ENCODE measurements at regions not wholly inside any gene's neighbourhood (a gene's known extent, or its start where the extent isn't known, plus 50 kb on each side); places are given as distances from the start of the nearest gene placed in this dataset.
A peak's percentile ranks its signal among the peaks of the same experiment; 100 is the strongest.

DNA sequence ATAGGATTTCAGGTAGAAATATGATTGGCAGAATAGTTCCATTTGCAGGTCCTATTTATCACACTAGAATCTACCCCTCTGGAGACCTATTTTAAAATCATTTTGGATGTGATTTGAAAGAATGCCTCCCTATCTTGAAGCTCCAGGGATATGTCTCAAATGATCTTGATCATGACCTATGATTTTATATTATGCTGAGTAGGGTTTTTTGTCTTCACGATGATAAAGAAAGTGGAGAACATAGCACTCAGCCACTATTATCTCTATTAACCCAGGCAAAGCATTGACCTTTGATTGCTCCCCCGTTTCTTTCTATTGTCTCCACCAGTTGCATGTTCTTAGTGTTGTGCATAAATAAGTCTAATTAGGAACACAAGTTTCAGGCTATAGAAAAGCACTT lies 307.9 kb downstream of the BLID start:
- no TSS peak for BruUV-seq (replicated peaks)
- DNase-seq: peak in 1 of 2 experiments; percentile 25
- H4K20me1 ChIP-seq (ENCODE audit: insufficient read depth): no peaks in the 10 kb centered on the region
- H3K79me2 ChIP-seq (ENCODE audit: low read depth): no peaks in the 10 kb centered on the region
- no peak overlapping the region for H3K4me2 ChIP-seq
- intact Hi-C loops (cut with micrococcal nuclease; ENCODE audit: unreplicated experiment): no loop called here
- no peaks in the 10 kb centered on the region for H3F3A ChIP-seq (ENCODE audit: insufficient read depth, low read depth)
- peaks cover 10% of the 10 kb centered on the region; the same call in 1 of the 2 replicates for H3K9me3 ChIP-seq (ENCODE audit: insufficient read depth, low read depth)
- H3K27ac ChIP-seq: no peak overlapping the region
- H3K36me3 ChIP-seq (ENCODE audit: low read depth): no peaks in the 10 kb centered on the region
- no peak overlapping the region for H2AFZ ChIP-seq
- no peaks in the 10 kb centered on the region for H3K9me2 ChIP-seq (ENCODE audit: insufficient read depth)
- ChIA-PET CTCF (no interaction called here), POLR2A (ENCODE audit: unreplicated experiment) (no interaction called here)
- no peak for TF ChIP-seq EZH2 (IDR thresholded peaks at IDR 0.05; ENCODE audit: low read depth)
- TF ChIP-seq, protein P1, sequence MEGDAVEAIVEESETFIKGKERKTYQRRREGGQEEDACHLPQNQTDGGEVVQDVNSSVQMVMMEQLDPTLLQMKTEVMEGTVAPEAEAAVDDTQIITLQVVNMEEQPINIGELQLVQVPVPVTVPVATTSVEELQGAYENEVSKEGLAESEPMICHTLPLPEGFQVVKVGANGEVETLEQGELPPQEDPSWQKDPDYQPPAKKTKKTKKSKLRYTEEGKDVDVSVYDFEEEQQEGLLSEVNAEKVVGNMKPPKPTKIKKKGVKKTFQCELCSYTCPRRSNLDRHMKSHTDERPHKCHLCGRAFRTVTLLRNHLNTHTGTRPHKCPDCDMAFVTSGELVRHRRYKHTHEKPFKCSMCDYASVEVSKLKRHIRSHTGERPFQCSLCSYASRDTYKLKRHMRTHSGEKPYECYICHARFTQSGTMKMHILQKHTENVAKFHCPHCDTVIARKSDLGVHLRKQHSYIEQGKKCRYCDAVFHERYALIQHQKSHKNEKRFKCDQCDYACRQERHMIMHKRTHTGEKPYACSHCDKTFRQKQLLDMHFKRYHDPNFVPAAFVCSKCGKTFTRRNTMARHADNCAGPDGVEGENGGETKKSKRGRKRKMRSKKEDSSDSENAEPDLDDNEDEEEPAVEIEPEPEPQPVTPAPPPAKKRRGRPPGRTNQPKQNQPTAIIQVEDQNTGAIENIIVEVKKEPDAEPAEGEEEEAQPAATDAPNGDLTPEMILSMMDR (conservative IDR thresholded peaks at IDR 0.05): no peak
- no peak overlapping the region for H3K4me3 ChIP-seq
- no peaks in the 10 kb centered on the region for H3K27me3 ChIP-seq (ENCODE audit: insufficient read depth, low read depth)
- H3K4me1 ChIP-seq (replicated peaks; ENCODE audit: insufficient read depth): no peaks in the 10 kb centered on the region

DNA sequence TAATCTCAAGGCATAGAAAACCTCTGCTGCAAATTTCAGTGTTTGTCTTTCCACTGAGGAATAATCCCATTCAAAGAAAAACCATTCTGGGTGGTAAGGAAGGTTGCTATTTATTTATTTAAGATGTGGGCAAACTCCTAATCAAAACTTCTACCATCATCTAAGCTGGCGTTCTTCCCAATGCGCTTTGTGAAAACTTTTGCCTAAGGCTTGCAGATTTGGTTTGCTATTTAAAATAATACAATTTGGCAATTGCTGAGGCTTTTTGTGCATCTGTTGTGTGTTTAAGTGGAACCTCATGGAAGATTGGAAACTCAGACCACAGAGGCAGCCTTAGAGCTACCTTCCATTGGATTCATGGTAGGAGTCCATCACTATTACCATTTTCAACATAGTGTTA lies 309.0 kb downstream of the BLID start:
- no peaks in the 10 kb centered on the region for H3K4me1 ChIP-seq (replicated peaks; ENCODE audit: insufficient read depth)
- H3K36me3 ChIP-seq (ENCODE audit: low read depth): no peaks in the 10 kb centered on the region
- no peaks in the 10 kb centered on the region for H4K20me1 ChIP-seq (ENCODE audit: insufficient read depth)
- H2AFZ ChIP-seq: no peak overlapping the region
- no peaks in the 10 kb centered on the region for H3K79me2 ChIP-seq (ENCODE audit: low read depth)
- BruUV-seq (replicated peaks): no TSS peak
- DNase-seq: no peak
- no peak overlapping the region for H3K4me3 ChIP-seq
- H3K9me3 ChIP-seq (ENCODE audit: insufficient read depth, low read depth): 0 out of 2 replicates have a peak, but pooled peaks cover under 1% of the 10 kb centered on the region
- intact Hi-C loops (cut with micrococcal nuclease; ENCODE audit: unreplicated experiment): no loop called here
- H3K4me2 ChIP-seq: no peak overlapping the region
- no peaks in the 10 kb centered on the region for H3F3A ChIP-seq (ENCODE audit: insufficient read depth, low read depth)
- no peaks in the 10 kb centered on the region for H3K27me3 ChIP-seq (ENCODE audit: insufficient read depth, low read depth)
- no peak overlapping the region for H3K27ac ChIP-seq
- ChIA-PET POLR2A (ENCODE audit: unreplicated experiment) (no interaction called here), CTCF (no interaction called here)
- no peaks in the 10 kb centered on the region for H3K9me2 ChIP-seq (ENCODE audit: insufficient read depth)
- TF ChIP-seq EZH2 (IDR thresholded peaks at IDR 0.05; ENCODE audit: low read depth): no peak
- TF ChIP-seq, protein P1 (conservative IDR thresholded peaks at IDR 0.05): no peak

DNA sequence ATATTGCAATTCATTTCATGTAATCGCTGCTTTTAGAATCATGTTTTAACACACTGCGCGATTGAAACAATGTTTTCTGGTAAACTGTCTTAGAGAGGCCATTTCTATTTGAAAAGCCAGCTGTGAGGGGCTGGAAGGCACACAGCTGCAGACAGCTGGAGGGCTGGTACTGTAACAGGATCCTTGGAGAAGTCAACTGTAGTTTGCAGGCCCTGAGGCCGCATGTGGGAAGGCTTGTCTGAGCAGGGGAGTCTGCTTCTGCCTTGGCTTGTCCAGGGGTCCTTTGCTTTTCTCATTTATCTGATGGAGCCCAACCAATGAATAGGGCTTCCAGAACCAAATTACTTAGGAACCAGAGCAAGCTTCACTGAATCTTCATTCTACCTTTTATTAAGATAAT lies 313.5 kb downstream of the BLID start:
- ChIA-PET CTCF (no interaction called here), POLR2A (ENCODE audit: unreplicated experiment) (no interaction called here)
- H3K4me2 ChIP-seq: no peak overlapping the region
- no peaks in the 10 kb centered on the region for H3K9me2 ChIP-seq (ENCODE audit: insufficient read depth)
- no TSS peak for BruUV-seq (replicated peaks)
- H3K9me3 ChIP-seq (ENCODE audit: insufficient read depth, low read depth): no peaks in the 10 kb centered on the region
- H3K4me1 ChIP-seq (replicated peaks; ENCODE audit: insufficient read depth): no peaks in the 10 kb centered on the region
- TF ChIP-seq, protein P1 (conservative IDR thresholded peaks at IDR 0.05): no peak
- TF ChIP-seq EZH2 (IDR thresholded peaks at IDR 0.05; ENCODE audit: low read depth): no peak
- no peaks in the 10 kb centered on the region for H3F3A ChIP-seq (ENCODE audit: insufficient read depth, low read depth)
- H3K79me2 ChIP-seq (ENCODE audit: low read depth): no peaks in the 10 kb centered on the region
- peak in 1 of 2 experiments; percentile 29 for DNase-seq
- no peaks in the 10 kb centered on the region for H3K27me3 ChIP-seq (ENCODE audit: insufficient read depth, low read depth)
- no peaks in the 10 kb centered on the region for H3K36me3 ChIP-seq (ENCODE audit: low read depth)
- no peak overlapping the region for H2AFZ ChIP-seq
- no peaks in the 10 kb centered on the region for H4K20me1 ChIP-seq (ENCODE audit: insufficient read depth)
- intact Hi-C loops (cut with micrococcal nuclease; ENCODE audit: unreplicated experiment): no loop called here
- no peak overlapping the region for H3K4me3 ChIP-seq
- no peak overlapping the region for H3K27ac ChIP-seq
